ENCODE measurements at regions not wholly inside any gene's neighbourhood (a gene's known extent, or its start where the extent isn't known, plus 50 kb on each side); places are given as distances from the start of the nearest gene placed in this dataset.

GRCh38 chr7:106417273-106417902, 132.6 kb upstream of the NAMPT start:
- no peak for DNase-seq

GRCh38 chr7:106416430-106416829, 131.6 kb upstream of the NAMPT start:
- DNase-seq: no peak

GRCh38 chr7:106415433-106415832, 130.7 kb upstream of the NAMPT start:
- DNase-seq: no peak

- DNase-seq: no peak
Measured at GRCh38 chr7:106413446-106413845, 128.7 kb upstream of the NAMPT start.

GRCh38 chr7:106405697-106406141, 120.9 kb upstream of the NAMPT start:
- DNase-seq: no peak

GRCh38 chr7:106402898-106403297, 118.1 kb upstream of the NAMPT start:
- no peak for DNase-seq

- no peak for DNase-seq
Measured at GRCh38 chr7:106400923-106401322, 116.1 kb upstream of the NAMPT start.

GRCh38 chr7:106398786-106399185, 114.0 kb upstream of the NAMPT start:
- no peak for DNase-seq

- no peak for DNase-seq
Measured at GRCh38 chr7:106397994-106398393, 113.2 kb upstream of the NAMPT start.

- DNase-seq: no peak
Measured at GRCh38 chr7:106394526-106394925, 109.7 kb upstream of the NAMPT start.

- DNase-seq: no peak
Measured at GRCh38 chr7:106393564-106394251, 108.9 kb upstream of the NAMPT start.

- no peak for DNase-seq
Measured at GRCh38 chr7:106392590-106392989, 107.8 kb upstream of the NAMPT start.

- no peak for DNase-seq
Measured at GRCh38 chr7:106392144-106392543, 107.4 kb upstream of the NAMPT start.

- DNase-seq: no peak
Measured at GRCh38 chr7:106386958-106387357, 102.2 kb upstream of the NAMPT start.

GRCh38 chr7:106384373-106384772, 99.6 kb upstream of the NAMPT start:
- no peak for DNase-seq

- DNase-seq: no peak
Measured at GRCh38 chr7:106382929-106383328, 98.1 kb upstream of the NAMPT start.

- no peak for DNase-seq
Measured at GRCh38 chr7:106382129-106382528, 97.3 kb upstream of the NAMPT start.

- no peak for DNase-seq
Measured at GRCh38 chr7:106381252-106381651, 96.5 kb upstream of the NAMPT start.

GRCh38 chr7:106377847-106378361, 93.1 kb upstream of the NAMPT start:
- no peak for DNase-seq

GRCh38 chr7:106376026-106376799, 91.4 kb upstream of the NAMPT start:
- no peak for DNase-seq

- DNase-seq: no peak
Measured at GRCh38 chr7:106375499-106375898, 90.7 kb upstream of the NAMPT start.

- no peak for DNase-seq
Measured at GRCh38 chr7:106374437-106374836, 89.7 kb upstream of the NAMPT start.

GRCh38 chr7:106372595-106373318, 88.0 kb upstream of the NAMPT start:
- DNase-seq: no peak

All from CD4-positive, alpha-beta T cell treated with Interleukin-12 subunit alpha and Interleukin-12 subunit beta, for 1 hour (primary cell).